ENCODE measurements at regions not wholly inside any gene's neighbourhood (a gene's known extent, or its start where the extent isn't known, plus 50 kb on each side); places are given as distances from the start of the nearest gene placed in this dataset.
"Not testable (repeated sequence)": the region's sequence is repeated elsewhere in the genome, so short reads cannot be mapped to it uniquely, and the experiment has no call there.

GRCh38 chr3:15934389-15935195 is 136.8 kb upstream of the ANKRD28 start:
- no peak for TF ChIP-seq CTCF (IDR thresholded peaks at IDR 0.05; ENCODE audit: low read depth, low read length, missing control alignments)
- no peak for DNase-seq (ENCODE audit: low read depth)
- no peak overlapping the region for H3K4me3 ChIP-seq (ENCODE audit: low read depth, low read length)

DNA sequence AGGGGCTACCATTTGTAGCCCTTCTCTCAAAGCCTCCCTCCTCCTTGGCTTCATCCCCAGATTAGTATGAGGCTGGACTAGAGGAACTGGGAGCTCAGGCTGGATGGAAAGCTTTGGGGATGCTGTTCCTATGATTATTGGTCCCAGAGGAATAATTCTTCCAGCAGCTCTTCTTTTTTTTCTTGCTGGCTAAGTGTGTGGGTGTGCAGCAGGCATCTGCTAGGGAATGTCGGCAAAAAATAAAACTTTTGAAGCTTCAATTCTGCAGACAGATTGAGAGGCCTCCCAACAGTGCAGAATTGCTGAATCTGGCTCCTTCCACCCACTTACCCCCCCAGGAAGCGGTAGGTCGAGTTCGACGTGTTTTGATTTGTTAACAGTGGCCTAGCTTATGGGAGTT is 138.5 kb upstream of the ANKRD28 start:
- no peak for DNase-seq (ENCODE audit: low read depth)
- TF ChIP-seq CTCF (IDR thresholded peaks at IDR 0.05; ENCODE audit: low read depth, low read length, missing control alignments) = no peak

GRCh38 chr3:15940641-15941040 is 142.9 kb upstream of the ANKRD28 start:
- no peak overlapping the region for H3K4me3 ChIP-seq (ENCODE audit: low read depth, low read length)
- TF ChIP-seq CTCF (IDR thresholded peaks at IDR 0.05; ENCODE audit: low read depth, low read length, missing control alignments) = no peak
- no peak for DNase-seq (ENCODE audit: low read depth)

More for the DNA sequence above, 138.5 kb upstream of the ANKRD28 start:
- no peak overlapping the region for H3K4me3 ChIP-seq (ENCODE audit: low read depth, low read length)

GRCh38 chr3:15941457-15941856 is 143.7 kb upstream of the ANKRD28 start:
- DNase-seq (ENCODE audit: low read depth); H3K4me3 ChIP-seq (ENCODE audit: low read depth, low read length): not testable (repeated sequence)

DNA sequence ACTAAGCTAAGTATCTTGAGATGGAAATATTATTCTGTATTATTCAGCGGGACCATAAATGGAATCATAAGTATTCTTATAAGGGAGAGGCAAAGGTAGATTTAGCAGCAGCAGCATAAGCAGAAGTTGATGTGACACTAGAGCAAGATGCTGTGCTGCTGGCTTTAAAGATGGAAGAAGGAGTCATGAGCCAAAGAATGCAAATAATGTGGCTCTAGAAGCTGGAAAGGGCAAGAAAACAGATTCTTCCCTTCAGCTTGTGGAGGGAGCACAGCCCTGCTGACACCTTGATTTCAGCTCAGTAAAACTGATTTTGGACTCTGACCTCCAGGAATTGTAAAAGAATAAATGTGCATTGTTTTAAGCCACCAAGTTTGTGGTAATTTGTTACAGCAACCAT is 144.2 kb upstream of the ANKRD28 start:
- H3K4me3 ChIP-seq (ENCODE audit: low read depth, low read length) = no peak overlapping the region
- no peak for TF ChIP-seq CTCF (IDR thresholded peaks at IDR 0.05; ENCODE audit: low read depth, low read length, missing control alignments)
- no peak for DNase-seq (ENCODE audit: low read depth)

- no peak overlapping the region for H3K4me3 ChIP-seq (ENCODE audit: low read depth, low read length)
- DNase-seq (ENCODE audit: low read depth) = no peak
- no peak for TF ChIP-seq CTCF (IDR thresholded peaks at IDR 0.05; ENCODE audit: low read depth, low read length, missing control alignments)
These were observed 144.7 kb upstream of the ANKRD28 start for GRCh38 chr3:15942462-15942861.

- no peak for TF ChIP-seq CTCF (IDR thresholded peaks at IDR 0.05; ENCODE audit: low read depth, low read length, missing control alignments)
These were observed 145.2 kb upstream of the ANKRD28 start for GRCh38 chr3:15942936-15943335.

More at GRCh38 chr3:15942936-15943335, 145.2 kb upstream of the ANKRD28 start:
- no peak overlapping the region for H3K4me3 ChIP-seq (ENCODE audit: low read depth, low read length)
- DNase-seq (ENCODE audit: low read depth) = no peak

Measured in GM12864 (cell line).